Neuronal stem cell (in vitro differentiated cells): ENCODE measurements at regions not wholly inside any gene's neighbourhood (a gene's known extent, or its start where the extent isn't known, plus 50 kb on each side); places are given as distances from the start of the nearest gene placed in this dataset.
A peak's percentile ranks its signal among the peaks of the same experiment; 100 is the strongest.

Experiments used
- DNase-seq: peaks from one replicate; pipeline ENCODE4 v3.0.0-alpha.2; 2013; ENCODE audit warnings: low spot score
- H2AFZ ChIP-seq: one replicate; pipeline ENCODE4 v1.6.1; 2013; ENCODE audit warnings: mild to moderate bottlenecking, low read length, inconsistent platforms
- H2AK5ac ChIP-seq: 2 replicates; pipeline ENCODE4 v1.6.1; 2013; ENCODE audit warnings: low read depth, mild to moderate bottlenecking, inconsistent platforms, low read length, moderate library complexity, mixed read lengths
- H2BK120ac ChIP-seq: 2 replicates; pipeline ENCODE4 v1.6.1; 2013; ENCODE audit warnings: low read depth, mild to moderate bottlenecking, inconsistent platforms, low read length, moderate library complexity, mixed read lengths
- H2BK12ac ChIP-seq: one replicate; pipeline ENCODE4 v1.6.1; 2013; ENCODE audit warnings: low read length, inconsistent platforms
- H2BK15ac ChIP-seq: 2 replicates; pipeline ENCODE4 v1.6.1; 2013; ENCODE audit warnings: mild to moderate bottlenecking, low read length, inconsistent platforms, mixed read lengths
- H2BK5ac ChIP-seq: one replicate; pipeline ENCODE4 v1.6.1; 2013; ENCODE audit warnings: inconsistent platforms, mild to moderate bottlenecking, low read length, moderate library complexity
- H3K14ac ChIP-seq: one replicate; pipeline ENCODE4 v1.6.1; 2013; ENCODE audit warnings: low read length, inconsistent platforms
- H3K18ac ChIP-seq: 2 replicates; pipeline ENCODE4 v1.6.1; 2013; ENCODE audit warnings: low read length, inconsistent platforms
- H3K23ac ChIP-seq: 2 replicates; pipeline ENCODE4 v1.6.1; 2013; ENCODE audit warnings: low read depth, mild to moderate bottlenecking, mixed read lengths, low read length, inconsistent platforms; ENCODE audit not compliant: poor library complexity
- H3K27ac ChIP-seq: replicated peaks from 3 replicates; pipeline ENCODE4 v1.5.1; 2013; ENCODE audit warnings: low read length, inconsistent platforms
- H3K27me3 ChIP-seq, 3 experiments: 2 replicates each; pipeline ENCODE4 v1.6.1; 2013; ENCODE audit warnings: low read length in 3 of 3, mild to moderate bottlenecking in 2 of 3, inconsistent platforms in 1 of 3, low read depth in 1 of 3, mixed read lengths in 1 of 3, moderate library complexity in 1 of 3; ENCODE audit not compliant: control insufficient read depth in 3 of 3, insufficient read depth in 3 of 3
- H3K36me3 ChIP-seq, 2 donors: replicated peaks in 1 of 2; 2 replicates each; pipeline ENCODE4 v1.6.1; 2013; ENCODE audit warnings: low read length in 2 of 2; ENCODE audit not compliant: control insufficient read depth in 2 of 2, insufficient read depth in 2 of 2
- H3K4ac ChIP-seq: 2 replicates; pipeline ENCODE4 v1.6.1; 2013; ENCODE audit warnings: inconsistent platforms, mild to moderate bottlenecking, low read length, moderate library complexity
- H3K4me1 ChIP-seq, 2 donors: 1 replicate in 1 of 2; 2 replicates in 1 of 2; pipeline ENCODE4 v1.6.1; 2013; ENCODE audit warnings: low read length in 2 of 2, low read depth in 1 of 2; ENCODE audit not compliant: control insufficient read depth in 2 of 2, insufficient read depth in 1 of 2
- H3K4me2 ChIP-seq: one replicate; pipeline ENCODE4 v1.6.1; 2013; ENCODE audit warnings: mild to moderate bottlenecking, low read length, inconsistent platforms; ENCODE audit not compliant: insufficient read depth, poor library complexity, severe bottlenecking
- H3K4me3 ChIP-seq, 2 donors: 2 replicates each; pipeline ENCODE4 v1.5.1; 2013; ENCODE audit warnings: low read length in 2 of 2, mild to moderate bottlenecking in 2 of 2, inconsistent platforms in 1 of 2, moderate library complexity in 1 of 2
- H3K79me1 ChIP-seq: one replicate; pipeline ENCODE4 v1.6.1; 2013; ENCODE audit warnings: low read depth, mild to moderate bottlenecking, inconsistent platforms, low read length, moderate library complexity
- H3K9ac ChIP-seq: one replicate; pipeline ENCODE4 v1.6.1; 2013; ENCODE audit warnings: mild to moderate bottlenecking, low read depth, low read length, inconsistent platforms; ENCODE audit not compliant: poor library complexity
- H3K9me3 ChIP-seq, 2 donors: replicated peaks in 1 of 2; 2 replicates each; pipeline versions ENCODE3 to v1.6.1; 2013; ENCODE audit warnings: low read length in 2 of 2, mild to moderate bottlenecking in 2 of 2, inconsistent platforms in 1 of 2, low read depth in 1 of 2, mixed read lengths in 1 of 2, moderate library complexity in 1 of 2; ENCODE audit not compliant: control insufficient read depth in 2 of 2, insufficient read depth in 1 of 2
- H4K8ac ChIP-seq: one replicate; pipeline ENCODE4 v1.6.1; 2013; ENCODE audit warnings: low read depth, mild to moderate bottlenecking, inconsistent platforms, low read length, moderate library complexity
- H4K91ac ChIP-seq: one replicate; pipeline ENCODE4 v1.6.1; 2013; ENCODE audit warnings: low read length, low read depth, mild to moderate bottlenecking, inconsistent platforms; ENCODE audit not compliant: poor library complexity
- WGBS, 2 donors: extraction: QIAGEN DNeasy Blood & Tissue Kit; methylation state at CpG; one replicate each; pipeline ENCODE4 v1.1.7; 2013; ENCODE audit warnings: missing lambda C conversion rate in 2 of 2, mixed read lengths in 1 of 2; ENCODE audit not compliant: insufficient read length in 2 of 2, insufficient replicate concordance in 1 of 2; ENCODE audit errors: extremely low coverage in 2 of 2; 5-methylcytosine and 5-hydroxymethylcytosine counted together

DNA sequence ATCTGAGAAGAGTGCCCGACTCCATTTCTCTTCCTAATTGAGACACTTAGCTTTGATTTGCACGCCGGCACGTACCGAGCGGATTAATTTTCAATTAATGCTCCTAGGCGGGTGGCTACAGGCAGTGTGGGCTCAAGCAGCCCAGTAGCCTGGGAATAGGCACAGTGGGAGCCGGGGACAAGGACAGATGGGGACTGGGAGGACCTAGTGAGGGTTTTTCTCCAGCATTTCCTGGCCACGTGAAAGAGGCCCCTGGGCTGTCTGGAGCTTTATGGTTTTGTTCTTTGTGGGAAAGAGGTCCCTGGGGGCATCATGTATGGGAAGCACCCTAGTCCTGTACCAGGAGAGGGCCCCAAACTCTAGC, 78.6 kb upstream of the CSF3R start:
- Histone ChIP-seq H3K23ac (no peak overlapping the region), H3K14ac (no peak overlapping the region), H2BK120ac (no peak overlapping the region), H2AFZ (no peak overlapping the region), H3K18ac (no peak overlapping the region), H4K91ac (no peak overlapping the region), H2BK5ac (no peak overlapping the region), H3K4me3 (no peak overlapping the region), H3K4me1 (no peaks in the 10 kb centered on the region), H3K79me1 (no peaks in the 10 kb centered on the region), H3K27ac (no peak overlapping the region), H3K9ac (no peak overlapping the region), H3K4ac (no peak overlapping the region), H2BK12ac (no peak overlapping the region), H3K36me3 (no peaks in the 10 kb centered on the region), H3K9me3 (no peaks in the 10 kb centered on the region), H2BK15ac (no peak overlapping the region), H2AK5ac (no peak overlapping the region), H3K4me2 (no peak overlapping the region), H4K8ac (no peak overlapping the region), H3K27me3 (peaks cover 0 to 8% (median 0%) of the 10 kb centered on the region in 3 experiments)
- no CpG with 5 or more reads among the region's 9 CpGs for WGBS, 2 donors
- no peak for DNase-seq

DNA sequence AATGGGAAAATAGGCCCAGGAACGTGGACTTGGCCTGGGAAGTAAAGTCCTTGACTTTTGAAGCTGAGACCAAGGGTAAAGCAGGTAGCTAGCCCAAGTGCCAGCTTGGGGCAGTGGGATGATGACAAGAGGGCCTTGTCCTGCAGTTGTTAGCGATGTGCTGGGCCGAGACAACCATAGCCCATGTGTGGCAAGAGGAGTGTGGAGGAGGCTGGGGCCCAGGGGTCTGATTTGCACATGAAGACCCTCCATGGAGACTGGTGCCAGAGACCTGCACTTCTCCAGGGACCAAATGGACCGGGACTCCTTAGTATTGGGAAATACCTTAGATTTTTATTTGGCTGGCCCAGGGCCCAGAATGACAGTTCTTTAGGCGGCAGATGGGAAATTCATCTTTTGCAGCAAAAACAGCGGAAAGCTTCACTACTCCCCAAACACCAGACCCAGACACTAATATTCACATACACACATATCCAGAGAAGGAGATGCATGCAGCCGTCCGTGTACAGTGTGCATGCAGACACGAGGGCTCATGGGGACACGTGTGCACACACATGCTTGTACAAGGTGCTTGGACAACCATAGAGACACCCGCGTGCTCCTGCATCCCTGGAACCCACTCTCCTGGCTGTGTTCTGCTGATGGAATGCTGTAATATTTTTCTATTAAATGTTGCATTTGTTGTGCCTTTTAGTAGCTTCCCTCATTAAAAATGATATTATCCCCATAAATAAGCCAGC, 78.1 kb upstream of the CSF3R start:
- Histone ChIP-seq H3K18ac (no peak overlapping the region), H2BK5ac (no peak overlapping the region), H2BK15ac (no peak overlapping the region), H2AK5ac (peak overlapping the region; percentile 27), H3K14ac (no peak overlapping the region), H3K36me3 (no peaks in the 10 kb centered on the region), H2AFZ (no peak overlapping the region), H3K4ac (no peak overlapping the region), H3K79me1 (no peaks in the 10 kb centered on the region), H3K4me2 (no peak overlapping the region), H3K4me1 (no peaks in the 10 kb centered on the region), H2BK12ac (no peak overlapping the region), H3K27me3 (peaks cover 0 to 8% (median 0%) of the 10 kb centered on the region in 3 experiments), H4K91ac (no peak overlapping the region), H3K4me3 (no peak overlapping the region), H3K27ac (no peak overlapping the region), H4K8ac (no peak overlapping the region), H2BK120ac (no peak overlapping the region), H3K9ac (no peak overlapping the region), H3K9me3 (no peaks in the 10 kb centered on the region), H3K23ac (no peak overlapping the region)
- no CpG with 5 or more reads among the region's 12 CpGs for WGBS, 2 donors
- no peak for DNase-seq

DNA sequence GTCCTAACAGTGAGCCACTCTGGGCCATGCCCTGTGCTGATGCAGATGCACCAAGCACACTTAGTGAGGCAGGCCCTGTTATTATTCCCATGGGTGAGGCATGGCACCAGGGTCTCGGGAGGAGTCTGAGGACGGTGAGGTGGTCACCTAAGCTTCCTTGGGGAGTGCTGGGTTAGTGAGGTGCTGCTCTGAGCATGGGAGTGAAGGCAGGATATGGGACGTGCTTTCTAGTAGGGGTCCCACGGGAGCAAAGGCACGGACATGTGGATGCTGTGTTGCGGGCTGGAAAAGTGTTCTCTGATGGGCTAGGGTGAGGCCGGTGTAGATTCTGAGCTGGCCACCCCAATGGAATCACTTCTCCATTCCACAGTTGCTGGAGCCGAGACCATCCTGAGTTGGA, 77.5 kb upstream of the CSF3R start:
- Histone ChIP-seq H2BK5ac (no peak overlapping the region), H4K8ac (no peak overlapping the region), H2BK12ac (no peak overlapping the region), H2AFZ (no peak overlapping the region), H3K79me1 (no peaks in the 10 kb centered on the region), H3K27me3 (peaks cover 0 to 11% (median 0%) of the 10 kb centered on the region in 3 experiments), H3K4me1 (no peaks in the 10 kb centered on the region), H3K18ac (no peak overlapping the region), H4K91ac (no peak overlapping the region), H2BK120ac (no peak overlapping the region), H3K4me3 (no peak overlapping the region), H3K23ac (no peak overlapping the region), H3K36me3 (no peaks in the 10 kb centered on the region), H3K4me2 (no peak overlapping the region), H3K9ac (no peak overlapping the region), H3K4ac (no peak overlapping the region), H3K14ac (no peak overlapping the region), H3K9me3 (no peaks in the 10 kb centered on the region), H2AK5ac (peak overlapping the region; percentile 27), H3K27ac (no peak overlapping the region), H2BK15ac (no peak overlapping the region)
- WGBS, 2 donors = no CpG with 5 or more reads among the region's 8 CpGs
- no peak for DNase-seq

DNA sequence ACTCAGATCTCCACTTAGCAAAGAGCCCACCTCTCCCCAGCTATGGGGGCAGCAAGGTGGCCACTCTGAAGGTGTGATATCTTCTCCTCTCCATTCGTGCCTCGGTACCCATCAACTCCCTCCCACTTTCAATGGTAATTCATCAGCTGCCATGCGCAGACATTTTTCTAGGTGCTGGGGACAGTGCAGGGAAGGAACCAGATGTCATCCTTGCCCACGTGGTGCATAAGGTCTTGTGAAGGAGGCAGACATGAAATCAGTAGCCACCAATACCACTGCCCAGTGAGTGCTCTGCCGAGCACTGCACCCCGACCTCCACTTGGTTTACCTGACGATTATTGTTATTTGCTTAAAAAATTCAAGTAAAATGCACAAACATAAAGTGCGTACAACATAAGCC, 76.3 kb upstream of the CSF3R start:
- Histone ChIP-seq H3K4me1 (no peaks in the 10 kb centered on the region), H3K9me3 (no peaks in the 10 kb centered on the region), H3K23ac (no peak overlapping the region), H3K14ac (no peak overlapping the region), H4K8ac (peak overlapping the region; percentile 20), H3K4me3 (no peak overlapping the region), H2BK120ac (no peak overlapping the region), H3K18ac (no peak overlapping the region), H3K27ac (no peak overlapping the region), H3K4ac (no peak overlapping the region), H3K4me2 (no peak overlapping the region), H2AFZ (no peak overlapping the region), H3K9ac (no peak overlapping the region), H3K36me3 (no peaks in the 10 kb centered on the region), H3K27me3 (peaks cover 0 to 14% (median 0%) of the 10 kb centered on the region in 3 experiments), H2AK5ac (no peak overlapping the region), H3K79me1 (no peaks in the 10 kb centered on the region), H2BK5ac (no peak overlapping the region), H4K91ac (no peak overlapping the region), H2BK12ac (no peak overlapping the region), H2BK15ac (no peak overlapping the region)
- DNase-seq = no peak
- WGBS, 2 donors = no CpG with 5 or more reads among the region's 8 CpGs
